LNCaP clone FGC (cell line): ENCODE measurements at regions not wholly inside any gene's neighbourhood (a gene's known extent, or its start where the extent isn't known, plus 50 kb on each side); places are given as distances from the start of the nearest gene placed in this dataset.

Experiments used
- DNase-seq: peaks from one replicate; pipeline ENCODE4 v3.0.0-alpha.2; 2011; ENCODE audit warnings: low read depth
- H3K4me3 ChIP-seq: 2 replicates; pipeline ENCODE4 v1.5.1; 2011; ENCODE audit warnings: mild to moderate bottlenecking, low read depth, low read length, control low read depth
- TF ChIP-seq, protein P1 (sequence below): IDR thresholded peaks from 2 replicates; pipeline ENCODE4 v1.5.1; 2012; ENCODE audit warnings: mild to moderate bottlenecking; ENCODE audit not compliant: control insufficient read depth, insufficient read depth; ENCODE audit errors: extremely low read depth

DNA sequence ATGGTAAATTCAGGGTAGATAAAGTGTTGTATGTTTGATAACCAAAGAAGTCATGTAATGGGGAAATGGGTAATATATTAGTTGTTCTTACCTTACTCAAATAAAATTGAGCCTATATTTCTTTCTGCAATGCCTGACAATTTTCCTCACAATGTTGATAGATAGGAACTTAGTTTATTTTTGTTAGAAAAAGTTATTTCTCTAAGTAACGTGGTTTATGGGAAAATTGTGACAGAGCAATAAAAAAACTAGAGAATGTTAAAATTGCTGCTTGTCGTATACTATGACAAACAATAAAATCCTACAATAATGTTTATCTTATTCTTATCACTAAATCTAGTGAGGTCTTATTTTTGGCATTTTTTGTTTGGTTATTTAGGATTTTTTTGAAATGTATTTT lies 534.1 kb downstream of the TMTC2 start:
- H3K4me3 ChIP-seq: no peak overlapping the region
- DNase-seq: no peak
- TF ChIP-seq, protein P1, sequence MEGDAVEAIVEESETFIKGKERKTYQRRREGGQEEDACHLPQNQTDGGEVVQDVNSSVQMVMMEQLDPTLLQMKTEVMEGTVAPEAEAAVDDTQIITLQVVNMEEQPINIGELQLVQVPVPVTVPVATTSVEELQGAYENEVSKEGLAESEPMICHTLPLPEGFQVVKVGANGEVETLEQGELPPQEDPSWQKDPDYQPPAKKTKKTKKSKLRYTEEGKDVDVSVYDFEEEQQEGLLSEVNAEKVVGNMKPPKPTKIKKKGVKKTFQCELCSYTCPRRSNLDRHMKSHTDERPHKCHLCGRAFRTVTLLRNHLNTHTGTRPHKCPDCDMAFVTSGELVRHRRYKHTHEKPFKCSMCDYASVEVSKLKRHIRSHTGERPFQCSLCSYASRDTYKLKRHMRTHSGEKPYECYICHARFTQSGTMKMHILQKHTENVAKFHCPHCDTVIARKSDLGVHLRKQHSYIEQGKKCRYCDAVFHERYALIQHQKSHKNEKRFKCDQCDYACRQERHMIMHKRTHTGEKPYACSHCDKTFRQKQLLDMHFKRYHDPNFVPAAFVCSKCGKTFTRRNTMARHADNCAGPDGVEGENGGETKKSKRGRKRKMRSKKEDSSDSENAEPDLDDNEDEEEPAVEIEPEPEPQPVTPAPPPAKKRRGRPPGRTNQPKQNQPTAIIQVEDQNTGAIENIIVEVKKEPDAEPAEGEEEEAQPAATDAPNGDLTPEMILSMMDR: no peak

DNA sequence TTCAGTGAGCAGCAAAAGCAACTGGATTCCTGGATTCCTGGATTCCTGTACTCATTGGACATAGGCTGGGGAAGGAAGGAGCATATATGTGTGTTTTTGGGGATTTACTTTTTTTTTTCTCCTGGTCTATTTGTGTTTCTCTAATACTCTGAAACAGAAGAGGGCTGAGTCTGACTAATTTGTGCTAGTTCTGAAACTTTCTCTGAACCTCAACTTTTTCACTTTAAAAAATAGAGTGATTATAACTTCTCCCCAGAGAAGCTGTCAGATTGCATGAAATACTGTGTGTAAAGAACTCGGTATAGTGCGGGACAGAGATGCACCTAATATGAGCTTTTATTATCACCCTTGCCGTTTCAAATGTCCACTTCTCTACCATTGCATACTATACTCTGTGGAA lies 529.5 kb downstream of the TMTC2 start:
- TF ChIP-seq, protein P1: no peak
- no peak for DNase-seq
- no peak overlapping the region for H3K4me3 ChIP-seq

DNA sequence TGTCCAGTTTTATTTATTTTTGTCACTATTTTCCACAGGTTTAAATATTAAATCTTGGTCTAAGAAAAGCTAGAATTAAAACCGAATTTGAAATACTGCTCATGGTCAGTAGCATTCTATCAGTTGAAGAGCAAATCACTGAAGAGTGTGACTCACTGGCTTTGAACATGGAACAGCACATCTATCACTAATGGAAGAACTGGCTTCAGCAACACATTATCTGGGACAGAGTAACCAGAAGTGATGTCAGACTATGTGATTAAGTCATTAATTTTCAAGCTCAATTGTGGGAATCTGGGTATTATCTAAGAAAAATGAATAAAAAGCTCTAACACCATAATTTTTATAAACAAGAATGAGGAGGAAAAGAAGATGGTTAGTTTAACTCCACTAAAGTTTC lies 527.5 kb downstream of the TMTC2 start:
- no peak for DNase-seq
- TF ChIP-seq, protein P1: no peak

DNA sequence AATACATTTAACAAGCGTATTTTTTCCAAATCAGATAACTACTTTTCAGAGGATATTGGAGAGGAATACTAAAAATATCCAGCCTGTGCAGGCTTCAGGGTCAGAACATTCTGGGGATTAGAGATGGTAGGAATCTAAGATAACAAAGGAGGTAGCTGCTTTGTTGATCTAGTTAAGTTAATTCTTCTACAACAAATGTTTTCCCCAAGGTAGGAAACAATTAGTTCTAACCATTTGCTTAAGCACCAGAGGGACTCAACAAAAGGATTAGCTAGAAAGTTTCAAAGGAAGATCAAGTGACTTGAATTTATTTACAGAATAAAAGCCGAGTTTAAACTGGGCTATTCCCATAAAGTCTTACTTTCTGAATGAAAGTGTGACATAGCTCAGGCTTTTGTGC lies 524.2 kb downstream of the TMTC2 start:
- TF ChIP-seq, protein P1: no peak
- DNase-seq: no peak
- H3K4me3 ChIP-seq: no peak overlapping the region

More for the DNA sequence above, 527.5 kb downstream of the TMTC2 start:
- no peak overlapping the region for H3K4me3 ChIP-seq

DNA sequence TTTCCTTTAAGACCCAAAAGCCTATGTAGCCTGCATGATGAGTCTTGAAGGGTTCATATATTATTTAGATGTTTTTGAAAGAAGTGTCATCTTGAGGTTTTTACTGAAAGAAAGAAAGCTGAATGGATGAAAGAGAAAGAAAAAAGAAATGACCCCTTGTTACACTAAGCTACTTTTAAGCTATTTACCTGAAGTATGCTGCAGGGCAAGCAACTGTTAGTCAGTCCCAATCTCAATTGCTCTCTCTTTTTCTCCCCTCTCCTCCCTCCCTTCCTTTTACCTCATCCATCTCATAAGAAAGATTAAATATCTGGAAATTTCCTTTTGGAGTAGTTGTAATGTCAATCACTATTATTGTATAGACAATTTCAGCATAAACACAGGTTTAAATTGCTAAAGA lies 512.4 kb downstream of the TMTC2 start:
- DNase-seq: no peak
- H3K4me3 ChIP-seq: no peak overlapping the region
- TF ChIP-seq, protein P1: no peak

DNA sequence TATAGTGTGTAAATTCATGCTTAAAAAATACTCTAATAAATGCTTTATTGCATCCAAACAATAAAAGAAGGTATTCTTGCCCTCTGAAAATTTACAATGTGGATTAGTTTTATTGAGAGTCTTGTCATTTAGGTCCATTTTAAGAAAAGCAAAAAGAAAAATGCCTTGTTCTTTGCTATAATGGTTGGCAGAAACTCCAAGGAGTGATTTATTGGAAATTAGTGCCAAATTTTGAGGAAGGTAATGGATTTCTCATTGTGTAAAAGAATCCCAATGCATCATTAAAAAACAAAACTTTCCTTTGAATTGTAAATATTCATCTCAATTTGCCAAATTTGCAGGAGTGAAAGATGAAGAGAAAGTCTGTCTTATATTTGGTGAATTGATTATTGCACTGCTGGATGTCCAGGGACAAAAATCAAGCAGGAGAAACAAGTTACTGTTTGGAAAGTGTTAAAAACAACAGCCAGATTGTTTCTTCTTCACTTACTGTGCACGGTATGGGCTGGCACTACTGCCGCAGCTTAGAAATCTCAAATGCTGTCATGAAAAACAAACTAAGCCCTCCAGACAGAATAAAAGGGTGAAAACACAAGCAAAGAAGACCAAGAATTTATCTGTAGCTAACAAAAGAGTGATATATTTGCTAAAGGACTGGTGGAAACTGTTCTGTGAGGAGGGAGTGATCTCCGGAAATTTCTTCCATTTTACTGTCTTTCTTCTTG lies 511.7 kb downstream of the TMTC2 start:
- TF ChIP-seq, protein P1: no peak
- DNase-seq: no peak

DNA sequence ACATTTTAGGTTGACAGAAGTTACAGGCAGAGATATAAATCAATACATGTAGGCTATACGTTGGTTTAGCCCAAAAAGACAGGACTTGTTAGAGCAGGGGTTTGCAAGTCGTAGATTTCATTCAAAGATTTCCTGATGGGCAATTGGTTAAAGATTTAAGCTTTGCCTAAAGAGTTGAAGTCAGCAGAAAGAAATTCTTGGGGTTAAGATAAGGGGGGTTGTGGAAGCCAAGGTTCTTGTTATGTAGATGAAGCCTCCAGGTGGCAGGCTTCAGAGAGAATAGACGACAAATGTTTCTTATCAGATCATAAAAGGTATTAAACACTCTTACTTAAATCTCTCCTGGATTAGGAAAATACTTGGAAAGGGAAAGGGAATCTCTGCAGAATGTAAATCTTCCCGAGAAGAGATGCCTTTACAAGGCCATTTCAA lies 510.8 kb downstream of the TMTC2 start:
- TF ChIP-seq, protein P1: no peak
- DNase-seq: no peak
- H3K4me3 ChIP-seq: no peak overlapping the region

More for the DNA sequence above, 511.7 kb downstream of the TMTC2 start:
- H3K4me3 ChIP-seq: no peak overlapping the region
